Spinal cord (tissue), 9 donors: ENCODE measurements at regions not wholly inside any gene's neighbourhood (a gene's known extent, or its start where the extent isn't known, plus 50 kb on each side); places are given as distances from the start of the nearest gene placed in this dataset.

Source experiments
- DNase-seq, 6 donors: peaks; one replicate each; pipeline versions ENCODE4 v3.0.0 to v3.0.0-alpha.2; 2013 to 2015; ENCODE audit warnings: low spot score in 6 of 6, low read depth in 4 of 6
- H3K27ac ChIP-seq: one replicate; pipeline ENCODE4 v1.5.1; 2013; ENCODE audit warnings: low read depth, low read length, control low read depth
- H3K27me3 ChIP-seq: one replicate; pipeline ENCODE4 v1.6.1; 2013; ENCODE audit warnings: low read length; ENCODE audit not compliant: control insufficient read depth, insufficient read depth
- H3K36me3 ChIP-seq: one replicate; pipeline ENCODE4 v1.6.1; 2013; ENCODE audit warnings: low read length; ENCODE audit not compliant: control insufficient read depth, insufficient read depth
- H3K4me1 ChIP-seq: one replicate; pipeline ENCODE4 v1.6.1; 2013; ENCODE audit warnings: low read length; ENCODE audit not compliant: control insufficient read depth, insufficient read depth
- H3K4me3 ChIP-seq: one replicate; pipeline ENCODE4 v1.5.1; 2013; ENCODE audit warnings: low read depth, low read length, control low read depth
- H3K9me3 ChIP-seq: one replicate; pipeline ENCODE4 v1.6.1; 2013; ENCODE audit warnings: low read length; ENCODE audit not compliant: control insufficient read depth, insufficient read depth
- WGBS: methylation state at CpG from one replicate; pipeline ENCODE4 v1.1.5; 2013; ENCODE audit warnings: missing lambda C conversion rate; ENCODE audit not compliant: insufficient coverage; 5-methylcytosine and 5-hydroxymethylcytosine counted together
- donor health status: healthy.

GRCh38 chr12:114875313-114875712 lies 191.3 kb upstream of the TBX3 start:
- Histone ChIP-seq H3K4me1 (no peaks in the 10 kb centered on the region), H3K36me3 (no peaks in the 10 kb centered on the region), H3K9me3 (no peaks in the 10 kb centered on the region), H3K27me3 (no peaks in the 10 kb centered on the region), H3K27ac (no peak overlapping the region), H3K4me3 (no peak overlapping the region)
- 75% methylated on average over 4 of the region's 7 CpGs for WGBS
- DNase-seq, result no peak

GRCh38 chr12:114873656-114874055 lies 189.7 kb upstream of the TBX3 start:
- no peak overlapping the region for H3K27ac ChIP-seq
- WGBS, result 93% methylated on average over 2 of the region's 10 CpGs
- no peaks in the 10 kb centered on the region for H3K9me3 ChIP-seq
- H3K4me3 ChIP-seq, result no peak overlapping the region
- H3K27me3 ChIP-seq, result no peaks in the 10 kb centered on the region
- no peak for DNase-seq
- no peaks in the 10 kb centered on the region for H3K36me3 ChIP-seq
- no peaks in the 10 kb centered on the region for H3K4me1 ChIP-seq

GRCh38 chr12:114868995-114869834 lies 185.2 kb upstream of the TBX3 start:
- peak in 2 of 6 donors; percentile 27 to 54 for DNase-seq
- H3K4me1 ChIP-seq, result peaks cover 4% of the 10 kb centered on the region
- peak overlapping the region; percentile 67 for H3K27ac ChIP-seq
- WGBS, result 41% methylated on average over 7 of the region's 14 CpGs
- no peaks in the 10 kb centered on the region for H3K36me3 ChIP-seq
- no peak overlapping the region for H3K4me3 ChIP-seq
- no peaks in the 10 kb centered on the region for H3K27me3 ChIP-seq
- H3K9me3 ChIP-seq, result no peaks in the 10 kb centered on the region

- H3K36me3 ChIP-seq, result no peaks in the 10 kb centered on the region
- H3K27me3 ChIP-seq, result no peaks in the 10 kb centered on the region
- peaks cover 4% of the 10 kb centered on the region for H3K4me1 ChIP-seq
- no peaks in the 10 kb centered on the region for H3K9me3 ChIP-seq
- 75% methylated on average over 1 of the region's 4 CpGs for WGBS
- no peak for DNase-seq
- no peak overlapping the region for H3K27ac ChIP-seq
- H3K4me3 ChIP-seq, result no peak overlapping the region
Measured at GRCh38 chr12:114866331-114866730, 182.4 kb upstream of the TBX3 start.

- peak in 2 of 6 donors; percentile 56 to 80 for DNase-seq
- no peaks in the 10 kb centered on the region for H3K36me3 ChIP-seq
- peak overlapping the region; percentile 57 for H3K27ac ChIP-seq
- peaks cover 4% of the 10 kb centered on the region for H3K4me1 ChIP-seq
- WGBS, result 25% methylated on average over 6 of the region's 12 CpGs
- no peaks in the 10 kb centered on the region for H3K27me3 ChIP-seq
- H3K4me3 ChIP-seq, result no peak overlapping the region
- peaks cover 1% of the 10 kb centered on the region for H3K9me3 ChIP-seq
Measured at GRCh38 chr12:114864837-114865551, 181.0 kb upstream of the TBX3 start.

GRCh38 chr12:114863911-114864310 lies 179.9 kb upstream of the TBX3 start:
- Histone ChIP-seq H3K27me3 (no peaks in the 10 kb centered on the region), H3K27ac (no peak overlapping the region)

GRCh38 chr12:114860969-114861368 lies 177.0 kb upstream of the TBX3 start:
- no peak for DNase-seq
- no peak overlapping the region for H3K4me3 ChIP-seq
- no peak overlapping the region for H3K27ac ChIP-seq
- H3K4me1 ChIP-seq, result peaks cover 4% of the 10 kb centered on the region
- H3K9me3 ChIP-seq, result peaks cover 1% of the 10 kb centered on the region
- no peaks in the 10 kb centered on the region for H3K27me3 ChIP-seq
- WGBS, result 88% methylated on average over 2 of the region's 6 CpGs
- H3K36me3 ChIP-seq, result no peaks in the 10 kb centered on the region

More at GRCh38 chr12:114863911-114864310, 179.9 kb upstream of the TBX3 start:
- no peak for DNase-seq
- WGBS, result 76% methylated on average over 5 of the region's 12 CpGs
- H3K4me1 ChIP-seq, result peaks cover 4% of the 10 kb centered on the region
- no peaks in the 10 kb centered on the region for H3K36me3 ChIP-seq
- no peak overlapping the region for H3K4me3 ChIP-seq
- peaks cover 1% of the 10 kb centered on the region for H3K9me3 ChIP-seq

GRCh38 chr12:114858388-114859146 lies 174.6 kb upstream of the TBX3 start:
- H3K4me3 ChIP-seq, result no peak overlapping the region
- no peaks in the 10 kb centered on the region for H3K27me3 ChIP-seq
- H3K9me3 ChIP-seq, result peaks cover 1% of the 10 kb centered on the region
- 20% methylated on average over 1 of the region's 7 CpGs for WGBS
- H3K27ac ChIP-seq, result no peak overlapping the region
- H3K4me1 ChIP-seq, result no peaks in the 10 kb centered on the region
- no peak for DNase-seq
- no peaks in the 10 kb centered on the region for H3K36me3 ChIP-seq

GRCh38 chr12:114855678-114856077 lies 171.7 kb upstream of the TBX3 start:
- DNase-seq, result no peak
- no peak overlapping the region for H3K4me3 ChIP-seq
- H3K4me1 ChIP-seq, result no peaks in the 10 kb centered on the region
- no peaks in the 10 kb centered on the region for H3K27me3 ChIP-seq
- H3K27ac ChIP-seq, result no peak overlapping the region
- WGBS, result 90% methylated on average over 1 of the region's 3 CpGs
- H3K36me3 ChIP-seq, result no peaks in the 10 kb centered on the region
- peaks cover 1% of the 10 kb centered on the region for H3K9me3 ChIP-seq
